ENCODE measurements at regions not wholly inside any gene's neighbourhood (a gene's known extent, or its start where the extent isn't known, plus 50 kb on each side); places are given as distances from the start of the nearest gene placed in this dataset.
A peak's percentile ranks its signal among the peaks of the same experiment; 100 is the strongest.
"Not testable (repeated sequence)": the region's sequence is repeated elsewhere in the genome, so short reads cannot be mapped to it uniquely, and the experiment has no call there.

DNA sequence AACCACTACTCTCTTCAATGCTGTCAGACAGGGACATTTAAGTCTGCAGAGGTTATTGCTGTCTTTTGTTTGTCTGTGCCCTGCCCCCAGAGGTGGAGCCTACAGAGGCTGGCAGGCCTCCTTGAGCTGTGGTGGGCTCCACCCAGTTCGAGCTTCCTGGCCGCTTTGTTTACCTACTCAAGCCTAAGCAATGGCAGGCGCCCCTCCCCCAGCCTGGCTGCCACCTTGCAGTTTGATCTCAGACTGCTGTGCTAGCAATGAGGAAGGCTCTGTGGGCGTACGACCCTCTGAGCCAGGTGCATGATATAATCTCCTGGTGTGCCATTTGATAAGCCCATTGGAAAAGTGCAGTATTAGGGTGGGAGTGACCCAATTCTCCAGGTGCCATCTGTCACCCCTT is 628.7 kb downstream of the GABRG2 start:
- DNase-seq; ATAC-seq; intact Hi-C loops (cut with micrococcal nuclease): not testable (repeated sequence)

DNA sequence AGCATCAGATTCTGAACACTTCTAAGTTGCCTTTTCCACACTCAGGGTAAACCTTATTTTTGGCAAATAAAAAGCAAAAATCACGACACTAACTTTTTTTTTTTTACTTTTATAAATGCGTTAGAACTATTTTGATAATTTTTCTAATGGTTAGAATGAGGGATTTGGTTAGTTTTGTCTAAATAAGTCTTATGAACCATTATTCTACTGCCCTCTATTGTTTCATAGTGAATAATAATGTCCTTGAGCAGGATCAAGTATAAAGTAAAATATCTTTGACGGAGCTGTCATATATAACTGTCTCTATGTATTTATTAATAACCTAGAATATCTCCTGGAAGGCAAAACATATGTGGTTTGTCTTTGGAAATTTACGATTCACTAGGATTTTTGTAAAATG is 631.8 kb downstream of the GABRG2 start:
- no peak for ATAC-seq
- no peak for DNase-seq
- intact Hi-C loops (cut with micrococcal nuclease), result no loop called here

GRCh38 chr5:162703914-162704313 is 636.3 kb downstream of the GABRG2 start:
- DNase-seq, result no peak
- intact Hi-C loops (cut with micrococcal nuclease), result no loop called here
- no peak for ATAC-seq

- no peak for DNase-seq
- no peak for ATAC-seq
- intact Hi-C loops (cut with micrococcal nuclease), result no loop called here
Observed at GRCh38 chr5:162711244-162711643, 643.7 kb downstream of the GABRG2 start.

- intact Hi-C loops (cut with micrococcal nuclease), result no loop called here
- no peak for ATAC-seq
- DNase-seq, result no peak
Observed at GRCh38 chr5:162719720-162720119, 652.1 kb downstream of the GABRG2 start.

DNA sequence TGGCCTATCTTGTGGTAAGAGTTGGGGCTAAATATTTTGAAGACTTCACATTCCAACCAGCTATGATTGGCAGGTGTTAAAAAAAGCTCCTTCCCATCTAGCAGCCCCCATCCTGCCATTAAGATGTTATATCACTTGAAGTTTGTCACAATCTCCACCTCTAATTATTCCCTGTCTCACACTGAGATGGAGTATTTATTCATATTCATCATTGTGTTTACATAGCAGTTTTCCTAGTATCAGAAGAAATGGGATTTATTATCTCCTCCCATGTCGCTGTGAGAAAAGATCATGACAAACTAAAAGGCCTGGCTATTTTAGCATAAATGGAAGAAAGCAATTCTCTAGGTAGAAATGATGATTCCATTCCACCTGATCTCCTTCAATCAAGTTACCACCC is 653.6 kb downstream of the GABRG2 start:
- ATAC-seq (no peak), DNase-seq (no peak)
- intact Hi-C loops (cut with micrococcal nuclease), result no loop called here

GRCh38 chr5:162752612-162753011 is 684.8 kb upstream of the CCNG1 start:
- DNase-seq (no peak), ATAC-seq (no peak)
- intact Hi-C loops (cut with micrococcal nuclease), result no loop called here

GRCh38 chr5:162762119-162762518 is 675.3 kb upstream of the CCNG1 start:
- no peak for DNase-seq
- ATAC-seq, result no peak
- intact Hi-C loops (cut with micrococcal nuclease), result no loop called here

DNA sequence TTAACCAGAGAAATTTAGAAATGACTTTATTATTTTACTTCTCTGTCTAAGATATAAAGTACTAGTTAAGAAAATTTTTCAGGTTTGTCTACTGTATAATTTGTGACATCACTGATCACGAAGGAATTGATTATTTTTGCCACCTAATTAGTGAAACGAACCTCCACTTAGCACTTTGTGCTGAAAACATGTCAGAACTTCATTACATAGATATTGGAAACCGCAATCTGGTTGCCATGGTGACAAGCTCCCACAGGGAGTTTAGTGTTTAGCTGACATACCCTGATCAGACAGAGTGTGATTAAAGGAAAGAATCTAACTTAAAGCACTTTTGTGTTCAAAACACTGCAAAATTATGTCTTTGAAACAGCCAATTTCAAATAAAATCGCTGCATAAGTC is 668.4 kb upstream of the CCNG1 start:
- ATAC-seq (no peak), DNase-seq (no peak)
- intact Hi-C loops (cut with micrococcal nuclease), result no loop called here

DNA sequence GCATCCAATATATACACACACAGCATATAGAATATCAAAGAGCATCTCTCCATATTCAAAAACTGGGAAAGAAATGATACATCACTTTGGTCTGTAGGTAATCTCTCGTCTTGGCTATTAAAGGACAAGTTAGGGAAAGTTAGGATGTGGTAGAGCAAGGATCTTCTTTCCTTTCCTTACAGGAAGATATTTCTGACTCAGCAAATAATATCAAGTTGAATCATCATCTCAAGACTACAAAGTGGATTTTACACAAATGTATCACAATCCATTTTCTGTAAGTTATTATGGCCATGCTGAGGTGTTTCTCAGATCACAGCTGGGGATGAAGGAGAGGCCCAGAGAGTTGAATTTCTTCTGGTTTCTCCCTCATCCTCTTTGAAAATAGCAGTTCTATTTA is 651.7 kb upstream of the CCNG1 start:
- DNase-seq (no peak), ATAC-seq (no peak)
- intact Hi-C loops (cut with micrococcal nuclease), result no loop called here

GRCh38 chr5:162786234-162786633 is 651.2 kb upstream of the CCNG1 start:
- no peak for DNase-seq
- intact Hi-C loops (cut with micrococcal nuclease), result no loop called here
- ATAC-seq, result no peak

DNA sequence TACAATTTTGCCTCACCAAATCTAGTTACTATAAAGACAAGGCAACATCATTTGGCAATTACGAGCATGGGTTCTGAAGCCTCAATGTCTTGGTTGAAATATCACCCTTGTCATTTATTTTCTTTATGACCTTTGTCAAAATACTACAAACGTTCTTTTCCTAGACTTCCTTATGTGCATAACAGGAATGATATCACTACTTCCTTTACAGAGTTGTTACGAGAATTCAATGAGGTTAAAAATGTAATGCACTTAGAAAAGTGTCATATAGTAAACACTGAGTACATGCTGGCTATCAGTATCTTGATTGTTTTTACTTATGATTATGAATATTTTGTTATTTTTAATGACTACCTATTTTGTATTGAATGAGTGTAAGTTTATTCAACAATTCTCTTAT is 640.9 kb upstream of the CCNG1 start:
- no peak for DNase-seq
- intact Hi-C loops (cut with micrococcal nuclease), result no loop called here
- ATAC-seq, result no peak

DNA sequence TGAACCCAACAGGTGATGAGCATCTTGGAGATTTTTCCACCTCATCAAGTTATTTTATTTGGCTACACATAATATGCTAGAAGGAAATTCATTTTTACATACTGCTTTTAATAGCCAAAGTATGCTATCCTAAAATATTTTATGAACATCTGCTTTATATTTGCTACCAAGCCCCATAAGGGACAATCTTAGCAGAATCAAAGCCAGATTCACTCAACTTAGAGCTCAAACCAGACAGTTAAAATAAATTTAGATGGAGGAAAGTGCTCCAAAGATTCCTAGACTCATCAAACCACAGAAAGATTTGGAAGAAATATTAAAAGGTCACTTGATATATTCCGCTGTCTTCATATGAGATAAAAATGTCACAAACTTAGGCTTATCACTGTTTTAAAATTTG is 637.1 kb upstream of the CCNG1 start:
- no peak for ATAC-seq
- intact Hi-C loops (cut with micrococcal nuclease), result no loop called here
- DNase-seq, result no peak

DNA sequence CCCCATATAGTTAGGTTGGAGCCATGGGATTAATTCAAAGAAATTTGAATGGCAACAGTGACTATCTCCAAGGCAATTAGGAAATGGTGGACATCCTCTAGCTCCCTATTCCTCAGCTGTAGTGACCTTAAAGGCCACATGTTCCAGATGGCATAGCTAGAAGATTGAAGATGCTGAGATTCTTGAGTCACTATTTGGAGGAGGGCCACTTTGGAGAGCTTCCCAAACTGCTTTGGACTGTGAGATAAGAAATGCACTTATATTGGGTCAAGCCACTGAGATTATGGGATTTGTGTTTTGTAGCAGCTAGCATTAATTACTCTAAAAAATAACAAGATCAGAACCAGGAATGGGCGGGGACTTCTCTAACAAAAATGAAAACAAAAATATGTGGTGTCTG is 636.2 kb upstream of the CCNG1 start:
- intact Hi-C loops (cut with micrococcal nuclease), result no loop called here
- DNase-seq (no peak), ATAC-seq (no peak)

DNA sequence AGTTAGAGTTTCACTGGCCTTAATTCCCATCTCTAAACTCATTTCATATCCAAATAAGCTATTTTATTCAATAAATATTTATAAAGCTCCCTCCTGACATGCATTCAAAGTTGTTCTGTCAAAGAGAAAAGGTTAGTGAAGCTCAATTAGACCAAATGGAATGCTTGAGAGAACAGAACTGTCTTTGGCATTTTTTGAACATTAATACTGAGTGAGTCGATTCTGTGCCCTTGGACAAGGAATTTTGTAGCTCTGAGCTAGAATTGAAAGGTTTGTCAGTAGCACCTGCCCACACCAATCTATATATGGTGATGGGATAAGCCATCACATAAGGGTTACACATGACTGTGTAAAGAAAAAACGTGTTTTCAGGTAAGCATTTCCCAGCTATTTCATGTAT is 631.2 kb upstream of the CCNG1 start:
- intact Hi-C loops (cut with micrococcal nuclease), result no loop called here
- DNase-seq (no peak), ATAC-seq (no peak)

DNA sequence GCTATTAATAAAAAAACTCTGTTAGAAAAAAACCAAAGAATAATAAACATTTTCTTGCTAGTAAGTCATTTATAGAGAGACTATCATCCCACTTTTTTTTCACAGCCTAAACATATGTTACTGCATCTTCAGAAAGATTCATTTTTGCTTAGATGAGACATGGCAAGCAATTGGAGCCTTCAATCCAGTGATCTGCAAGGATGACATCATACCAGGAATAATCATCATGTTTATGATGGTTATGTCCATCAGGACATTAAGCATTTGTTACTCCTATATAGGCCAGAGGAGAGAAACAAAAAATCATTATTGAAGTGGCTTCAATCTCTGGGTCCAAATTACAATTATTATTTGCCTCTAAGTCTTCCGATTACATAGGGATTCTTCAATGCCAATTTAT is 626.3 kb upstream of the CCNG1 start:
- ATAC-seq (no peak), DNase-seq (no peak)
- intact Hi-C loops (cut with micrococcal nuclease), result no loop called here

GRCh38 chr5:162816816-162817215 is 620.6 kb upstream of the CCNG1 start:
- ATAC-seq, result no peak
- intact Hi-C loops (cut with micrococcal nuclease), result no loop called here
- no peak for DNase-seq

DNA sequence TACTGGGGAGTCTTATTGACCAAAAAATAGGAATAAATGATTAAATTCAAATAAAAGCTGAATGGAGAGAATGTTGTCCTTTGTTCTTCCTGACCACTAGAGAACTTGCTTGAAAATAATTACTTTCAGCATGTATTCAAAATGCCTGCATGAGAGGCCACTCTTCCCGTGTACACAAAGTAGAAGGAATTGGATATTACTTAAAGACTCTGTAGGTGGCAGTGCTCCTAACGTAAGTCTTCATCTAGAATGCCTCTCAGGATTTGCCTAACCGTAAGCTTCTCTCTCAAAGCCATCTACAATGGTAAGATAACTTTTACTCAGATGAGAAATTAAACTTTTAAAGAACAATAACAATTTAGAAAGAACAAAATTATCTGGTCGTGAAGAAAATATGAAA is 620.0 kb upstream of the CCNG1 start:
- DNase-seq, result no peak
- intact Hi-C loops (cut with micrococcal nuclease), result no loop called here
- no peak for ATAC-seq

GRCh38 chr5:162821664-162822063 is 615.7 kb upstream of the CCNG1 start:
- ATAC-seq, result peak; percentile 27
- intact Hi-C loops (cut with micrococcal nuclease); DNase-seq: not testable (repeated sequence)

- ATAC-seq (no peak), DNase-seq (no peak)
- intact Hi-C loops (cut with micrococcal nuclease), result no loop called here
Observed at GRCh38 chr5:162824360-162824759, 613.0 kb upstream of the CCNG1 start.

- ATAC-seq (no peak), DNase-seq (no peak)
- intact Hi-C loops (cut with micrococcal nuclease), result no loop called here
Observed at GRCh38 chr5:162837155-162837554, 600.2 kb upstream of the CCNG1 start.

DNA sequence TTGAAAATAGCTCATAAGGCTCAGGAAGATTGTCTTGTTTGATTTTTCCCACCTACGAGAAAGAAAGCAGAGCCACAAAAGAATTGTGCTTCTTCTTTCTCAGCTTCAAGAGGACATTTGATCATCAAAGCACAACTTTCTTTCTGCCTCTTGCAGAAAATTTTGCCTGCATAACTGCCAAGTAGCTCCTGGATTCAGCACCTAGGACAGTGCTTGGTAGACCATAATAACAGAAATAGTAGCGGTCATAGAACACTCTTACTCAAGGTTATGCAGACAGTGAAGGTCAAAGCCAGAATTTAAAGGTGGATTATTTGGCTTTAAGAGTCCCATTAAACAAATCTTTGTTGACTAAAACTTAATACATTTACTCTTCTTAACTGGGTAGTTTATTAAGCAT is 594.7 kb upstream of the CCNG1 start:
- ATAC-seq (no peak), DNase-seq (no peak)
- intact Hi-C loops (cut with micrococcal nuclease), result no loop called here

All from left ventricle myocardium superior (tissue), 1 donor.